Heart left ventricle (tissue), 13 donors: ENCODE measurements at regions not wholly inside any gene's neighbourhood (a gene's known extent, or its start where the extent isn't known, plus 50 kb on each side); places are given as distances from the start of the nearest gene placed in this dataset.

Experiments
- CTCF ChIP-seq, 12 donors: fragments of 200-600 bp; sonication (generic) in 4 of 12; IDR thresholded peaks; one replicate each; pipeline versions ENCODE4 v1.5.0 to v1.8.0; 2018 to 2022; ENCODE audit warnings: antibody characterized with exemption in 12 of 12, mild to moderate bottlenecking in 5 of 12
- POLR2A ChIP-seq, 2 donors: fragments of 450-650 bp; IDR thresholded peaks; one replicate each; pipeline ENCODE4 v1.6.1; 2017; ENCODE audit warnings: antibody characterized with exemption in 2 of 2, mild to moderate bottlenecking in 2 of 2, moderate library complexity in 2 of 2
- donor health status: ischemic (EF 13 %, LVEDD 7.1; RV severe dilation, severe dysfunction).
- donor health status: DM: no; HTN: yes; CAD: no.
- donor health status: DM: no; HTN: no; CAD: no.
- donor health status: ischemic (EF 25% LVEDD 6.9; RV normal size, moderate dysfunction).
- donor health status: ischemic (EF 25% LVEDD 5.7; RV mildly dilated, moderate dysfunction).
- donor health status: ischemic (EF 35%, LVEDD 5.7; RV mildly dilated, moderate dysfunction).
- donor health status: nonischemic (EF 11% LVEDD 7.7; RV severe dilation, severe dysfunction).
- donor health status: DM: yes; HTN: yes; CAD: no.
- donor health status: PGD.
- donor health status: ischemic (EF 29% LVEDD 5.4; RV normal size, mild dysfunction).
- donor health status: nonischemic (EF 23%, LVEDD 6.1; RV moderate dilation, normal function).

- TF ChIP-seq CTCF (IDR thresholded peaks at IDR 0.05) (peak in 8 of 12 donors; percentile 4 to 45 (median 30)), POLR2A (IDR thresholded peaks at IDR 0.05) (no peak)
Measured at GRCh38 chr4:23614284-23614892, 275.5 kb downstream of the PPARGC1A start.
